ENCODE measurements at regions not wholly inside any gene's neighbourhood (a gene's known extent, or its start where the extent isn't known, plus 50 kb on each side); places are given as distances from the start of the nearest gene placed in this dataset.

DNA sequence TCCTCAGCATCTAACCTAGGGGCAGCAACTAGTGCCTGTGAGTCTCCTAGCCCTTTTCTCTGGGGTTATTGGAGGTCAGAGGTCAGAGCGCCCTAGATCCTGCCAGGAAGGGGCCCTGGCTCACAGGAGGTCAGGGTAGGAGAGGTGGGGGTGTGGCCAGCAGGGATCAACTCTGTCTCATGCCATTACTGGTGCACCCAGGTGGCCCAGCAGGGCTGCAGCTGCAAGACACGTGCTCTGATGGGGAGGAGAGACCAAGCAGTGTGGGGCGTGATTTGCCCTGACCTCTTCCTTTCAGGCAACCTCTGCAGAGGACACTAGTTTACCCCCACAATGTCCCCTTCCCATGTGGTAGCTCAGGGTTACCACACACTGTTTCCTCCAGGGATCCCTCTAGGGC, 73.3 kb upstream of the ZNF30 start:
- TF ChIP-seq POLR2A (IDR thresholded peaks at IDR 0.05) (no peak), EP300 (IDR thresholded peaks at IDR 0.05) (no peak), POLR2AphosphoS5 (IDR thresholded peaks at IDR 0.05) (no peak)
